Endothelial cell of umbilical vein (primary cell): ENCODE measurements at regions not wholly inside any gene's neighbourhood (a gene's known extent, or its start where the extent isn't known, plus 50 kb on each side); places are given as distances from the start of the nearest gene placed in this dataset.

Experiments used
- BruUV-seq: library from RNA; stranded (reverse); fragments of 400-500 nt; replicated peaks from 2 replicates; lab custom pipeline; 2021; lab: Mats Ljungman, UMichigan
- CTCF ChIA-PET: fragments of 300-600, 350-600 bp; sonication (Branson Sonifier 250); formaldehyde crosslinking; loops from one replicate; lab custom pipeline; 2021; ENCODE audit warnings: antibody characterized with exemption, inconsistent platforms; lab: Charles Lee
- POLR2A ChIA-PET: fragments of 300-600, 350-600 bp; sonication (Branson Sonifier 250); formaldehyde crosslinking; loops from one replicate; lab custom pipeline; 2021; ENCODE audit warnings: antibody characterized with exemption, inconsistent platforms; lab: Charles Lee
- DNase-seq: peaks from one replicate; pipeline ENCODE4 v3.0.0-alpha.2; 2011; ENCODE audit warnings: low read depth, low spot score
- FAIRE-seq: peaks from 2 replicates; lab custom pipeline; 2011; peaks lifted over from hg19 to GRCh38; lab: Jason Lieb, UNC
- H2AFZ ChIP-seq: 2 replicates; pipeline ENCODE4 v1.6.0; 2012; ENCODE audit warnings: low read depth, low read length, control low read depth, inconsistent platforms
- H3K27ac ChIP-seq: 2 replicates; pipeline ENCODE4 v1.5.1; 2011; ENCODE audit warnings: low read depth, mild to moderate bottlenecking, control low read depth, low read length, moderate library complexity; ENCODE audit not compliant: insufficient read depth
- H3K27me3 ChIP-seq, 2 experiments: 2 replicates each; pipeline versions ENCODE4 v1.6.0 to v1.6.1; 2011; ENCODE audit warnings: low read length in 2 of 2, mixed read lengths in 1 of 2; ENCODE audit not compliant: control insufficient read depth in 2 of 2, insufficient read depth in 2 of 2
- H3K36me3 ChIP-seq, 2 experiments: 2 replicates in 1 of 2; 3 replicates in 1 of 2; pipeline ENCODE4 v1.5.1; 2011; ENCODE audit warnings: low read length in 2 of 2, mild to moderate bottlenecking in 1 of 2, moderate library complexity in 1 of 2; ENCODE audit not compliant: control insufficient read depth in 2 of 2, insufficient read depth in 2 of 2; ENCODE audit errors: extremely low read depth in 1 of 2
- H3K4me1 ChIP-seq: 3 replicates; pipeline ENCODE4 v1.5.1; 2011; ENCODE audit warnings: mild to moderate bottlenecking, low read length; ENCODE audit not compliant: control insufficient read depth, insufficient read depth; ENCODE audit errors: extremely low read depth
- H3K4me2 ChIP-seq: 2 replicates; pipeline ENCODE4 v1.6.1; 2011; ENCODE audit warnings: low read length, control low read depth, mixed read lengths; ENCODE audit not compliant: insufficient read depth
- H3K4me3 ChIP-seq, 3 experiments: fragments of 200-600 bp in 1 of 3; sonication (generic), shearing (Covaris generic) in 1 of 3; replicated peaks in 1 of 3; 2 replicates each; pipeline ENCODE4 v1.5.1; 2011 to 2016; ENCODE audit warnings: control low read depth in 3 of 3, low read length in 3 of 3, mild to moderate bottlenecking in 2 of 3, inconsistent platforms in 1 of 3, low read depth in 1 of 3, moderate library complexity in 1 of 3; ENCODE audit not compliant: insufficient read depth in 1 of 3
- H3K79me2 ChIP-seq: 2 replicates; pipeline ENCODE4 v1.6.0; 2012; ENCODE audit warnings: low read length, inconsistent platforms; ENCODE audit not compliant: control insufficient read depth, insufficient read depth
- H3K9ac ChIP-seq: replicated peaks from 2 replicates; pipeline ENCODE3; 2011; ENCODE audit warnings: low read length, control low read depth; ENCODE audit not compliant: insufficient read depth; ENCODE audit errors: extremely low read depth
- H3K9me1 ChIP-seq: replicated peaks from 3 replicates; pipeline ENCODE4 v1.6.0; 2011; ENCODE audit warnings: mild to moderate bottlenecking, low read length; ENCODE audit not compliant: control insufficient read depth, insufficient read depth; ENCODE audit errors: extremely low read depth
- H3K9me3 ChIP-seq: replicated peaks from 2 replicates; pipeline ENCODE4 v1.5.1; 2012; ENCODE audit warnings: low read length, inconsistent platforms; ENCODE audit not compliant: control insufficient read depth, insufficient read depth
- H4K20me1 ChIP-seq: replicated peaks from 2 replicates; pipeline ENCODE3; 2011; ENCODE audit warnings: mild to moderate bottlenecking, low read length; ENCODE audit not compliant: control insufficient read depth, insufficient read depth; ENCODE audit errors: extremely low read depth
- CTCF ChIP-seq, 2 donors: IDR thresholded peaks; 1 replicate in 1 of 2; 2 replicates in 1 of 2; pipeline ENCODE4 v1.5.1; 2011; ENCODE audit warnings: low read length in 2 of 2, mild to moderate bottlenecking in 2 of 2, moderate library complexity in 2 of 2, control low read depth in 1 of 2, inconsistent platforms in 1 of 2, low read depth in 1 of 2; ENCODE audit not compliant: insufficient read depth in 1 of 2; ENCODE audit errors: extremely low read depth in 1 of 2
- EZH2 ChIP-seq: IDR thresholded peaks from 2 replicates; pipeline ENCODE4 v1.6.1; 2012; ENCODE audit warnings: borderline replicate concordance, low read depth, mild to moderate bottlenecking, moderate library complexity, low read length, inconsistent platforms; ENCODE audit not compliant: severe bottlenecking
- FOS ChIP-seq: IDR thresholded peaks from 2 replicates; pipeline ENCODE4 v1.6.1; 2011; ENCODE audit warnings: mild to moderate bottlenecking, low read length, moderate library complexity, borderline replicate concordance; ENCODE audit not compliant: insufficient read depth
- GATA2 ChIP-seq: IDR thresholded peaks from 2 replicates; pipeline ENCODE4 v1.7.0; 2011; ENCODE audit warnings: low read depth, mild to moderate bottlenecking, moderate library complexity, mixed read lengths, low read length; ENCODE audit not compliant: insufficient read length, insufficient read depth
- JUN ChIP-seq: IDR thresholded peaks from 2 replicates; pipeline ENCODE4 v1.6.1; 2011; ENCODE audit warnings: borderline replicate concordance, low read depth; ENCODE audit not compliant: insufficient read length, insufficient read depth
- MAX ChIP-seq: IDR thresholded peaks from 2 replicates; pipeline ENCODE4 v1.6.1; 2011; ENCODE audit not compliant: insufficient read depth, insufficient read length
- MYC ChIP-seq: IDR thresholded peaks from one replicate; pipeline ENCODE4 v1.6.1; 2011; ENCODE audit warnings: mild to moderate bottlenecking, low read depth, low read length
- POLR2A ChIP-seq: IDR thresholded peaks from 2 replicates; pipeline ENCODE4 v1.6.1; 2012; ENCODE audit warnings: low read depth, mild to moderate bottlenecking, control low read depth, low read length
- POLR2AphosphoS5 ChIP-seq: IDR thresholded peaks from 2 replicates; pipeline ENCODE4 v1.6.1; 2012; ENCODE audit warnings: low read depth, mild to moderate bottlenecking, control low read depth, low read length, moderate library complexity; ENCODE audit not compliant: insufficient read depth
- dilution Hi-C: fragments of 300-500 bp; cut with MboI; formaldehyde crosslinking; loops from one replicate; pipeline ENCODE4 v1.15.0; 2019; ENCODE audit warnings: low sequenced_read_pairs; ENCODE audit not compliant: extremely low pct_ligation_motif_present
- intact Hi-C: fragments of 100-400 bp; cut with micrococcal nuclease; formaldehyde crosslinking; loops from one replicate; pipeline ENCODE4 v1.10.0; 2022

DNA sequence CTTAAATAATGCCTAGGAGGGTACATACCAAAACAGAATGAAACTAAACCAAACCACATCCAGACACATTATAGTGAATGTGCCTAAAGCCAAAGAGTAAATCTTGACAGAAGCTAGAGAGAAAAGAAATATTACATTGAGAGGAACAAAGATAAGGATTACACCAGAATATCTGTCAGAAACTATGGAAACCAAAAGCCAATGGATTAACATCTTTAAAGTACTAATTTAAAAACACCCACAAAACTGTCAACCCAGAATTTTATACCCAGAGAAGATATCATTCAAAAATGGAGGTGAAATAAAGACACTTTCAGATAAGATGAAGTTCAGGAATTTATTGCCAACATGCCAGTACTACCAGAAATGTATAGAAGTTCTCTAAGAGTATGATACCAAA, 198.5 kb upstream of the ZEB2 start:
- Histone ChIP-seq H3K36me3 (no peaks in the 10 kb centered on the region), H3K4me1 (peaks cover 2% of the 10 kb centered on the region), H3K27me3 (no peaks in the 10 kb centered on the region), H4K20me1 (no peaks in the 10 kb centered on the region), H2AFZ (no peak overlapping the region), H3K9me3 (no peaks in the 10 kb centered on the region), H3K4me2 (no peak overlapping the region), H3K4me3 (no peak overlapping the region), H3K79me2 (no peaks in the 10 kb centered on the region), H3K9me1 (no peaks in the 10 kb centered on the region), H3K9ac (no peak overlapping the region), H3K27ac (no peak overlapping the region)
- ChIA-PET CTCF (no interaction called here), POLR2A (no interaction called here)
- dilution Hi-C loops (no loop called here), intact Hi-C loops (no loop called here)
- TF ChIP-seq JUN, result no peak
- no peak for TF ChIP-seq POLR2AphosphoS5
- no peak for TF ChIP-seq EZH2
- BruUV-seq, result no TSS peak
- DNase-seq, result no peak
- no peak for FAIRE-seq

- Histone ChIP-seq H3K27ac (no peak overlapping the region), H3K4me3 (no peak overlapping the region), H3K36me3 (no peaks in the 10 kb centered on the region), H3K9ac (no peak overlapping the region), H3K79me2 (no peaks in the 10 kb centered on the region), H3K4me2 (no peak overlapping the region), H2AFZ (no peak overlapping the region), H3K9me1 (no peaks in the 10 kb centered on the region), H3K4me1 (peaks cover 2% of the 10 kb centered on the region), H3K9me3 (no peaks in the 10 kb centered on the region), H3K27me3 (no peaks in the 10 kb centered on the region), H4K20me1 (no peaks in the 10 kb centered on the region)
- BruUV-seq, result no TSS peak
- dilution Hi-C loops, result no loop called here
- TF ChIP-seq MAX (no peak), GATA2 (no peak), CTCF (IDR thresholded peaks at IDR 0.05; ENCODE audit: extremely low read depth in 1 of 2, insufficient read depth in 1 of 2, low read depth in 1 of 2, low read length in 2 of 2) (no peak), FOS (no peak), EZH2 (no peak), JUN (no peak), MYC (no peak), POLR2A (no peak), POLR2AphosphoS5 (no peak)
- DNase-seq (no peak), FAIRE-seq (no peak)
- intact Hi-C loops, result no loop called here
- POLR2A ChIA-PET, result interaction anchor here (0.6 kb wide), 1 partner anchor 85 kb away, joined by 4 read pairs; no protein-coding TSS in a partner anchor
- CTCF ChIA-PET, result no interaction called here
Observed at GRCh38 chr2:144715992-144716391, 196.1 kb upstream of the ZEB2 start.
